GM12878 (cell line): ENCODE measurements at regions not wholly inside any gene's neighbourhood (a gene's known extent, or its start where the extent isn't known, plus 50 kb on each side); places are given as distances from the start of the nearest gene placed in this dataset.
A peak's percentile ranks its signal among the peaks of the same experiment; 100 is the strongest.

Experiments used
- ATAC-seq: fragments of 200-7000 bp; cut with Tn5 transposase; 3 replicates; pipeline ENCODE4 v1.9.1; 2020; ENCODE audit warnings: mild to moderate bottlenecking, moderate library complexity
- BruUV-seq: library from RNA; stranded (reverse); fragments of 400-500 nt; replicated peaks from 2 replicates; lab custom pipeline; 2021; lab: Mats Ljungman, UMichigan
- CTCF ChIA-PET: fragments of 300-600 bp; sonication (Branson Sonifier 250); formaldehyde crosslinking; extraction: SDS; loops from one replicate; lab custom pipeline; 2021; ENCODE audit warnings: inconsistent platforms; lab: Yijun Ruan, JAX
- POLR2A ChIA-PET: fragments of 350-600 bp; formaldehyde crosslinking; extraction: SDS; loops from one replicate; lab custom pipeline; 2021; ENCODE audit warnings: inconsistent platforms; lab: Charles Lee
- RAD21 ChIA-PET: fragments of 300-600 bp; sonication (Branson Sonifier 250); formaldehyde crosslinking; loops from one replicate; lab custom pipeline; 2023; ENCODE audit warnings: antibody characterized with exemption; ENCODE audit not compliant: unreplicated experiment; lab: Charles Lee
- SMC1A ChIA-PET: fragments of 300-600 bp; sonication (Branson Sonifier 250); formaldehyde crosslinking; loops from one replicate; lab custom pipeline; 2023; ENCODE audit not compliant: unreplicated experiment, uncharacterized antibody; lab: Charles Lee
- DNase-seq: peaks from one replicate; pipeline ENCODE4 v3.0.0-alpha.2; 2011; ENCODE audit warnings: low read depth, low spot score
- FAIRE-seq: peaks from 3 replicates; lab custom pipeline; 2011; peaks lifted over from hg19 to GRCh38; lab: Jason Lieb, UNC
- H2AFZ ChIP-seq: 2 replicates; pipeline ENCODE4 v1.6.0; 2011; ENCODE audit warnings: low read depth, low read length, control low read depth; ENCODE audit not compliant: control insufficient read depth
- H3K27ac ChIP-seq: 2 replicates; pipeline ENCODE4 v1.5.1; 2011; ENCODE audit warnings: control low read depth; ENCODE audit not compliant: control insufficient read depth, insufficient read depth
- H3K27me3 ChIP-seq, 2 experiments: replicated peaks in 1 of 2; 2 replicates each; pipeline versions ENCODE4 v1.6.0 to v1.6.1; 2011; ENCODE audit warnings: low read length in 1 of 2; ENCODE audit not compliant: control insufficient read depth in 2 of 2, insufficient read depth in 2 of 2
- H3K36me3 ChIP-seq, 2 experiments: 2 replicates each; pipeline ENCODE4 v1.5.1; 2011; ENCODE audit warnings: low read length in 1 of 2; ENCODE audit not compliant: control insufficient read depth in 2 of 2, insufficient read depth in 2 of 2
- H3K4me1 ChIP-seq: 2 replicates; pipeline ENCODE4 v1.6.1; 2011; ENCODE audit warnings: mild to moderate bottlenecking, low read length, moderate library complexity, mixed read lengths; ENCODE audit not compliant: control insufficient read depth, insufficient read depth
- H3K4me2 ChIP-seq: 2 replicates; pipeline ENCODE4 v1.6.0; 2011; ENCODE audit warnings: control low read depth; ENCODE audit not compliant: control insufficient read depth, insufficient read depth
- H3K4me3 ChIP-seq: fragments of 200-600 bp; sonication (generic); 2 replicates; pipeline ENCODE4 v1.5.1; 2016
- H3K79me2 ChIP-seq: 2 replicates; pipeline ENCODE4 v1.6.0; 2011; ENCODE audit warnings: low read length; ENCODE audit not compliant: control insufficient read depth, insufficient read depth
- H3K9ac ChIP-seq: 2 replicates; pipeline ENCODE4 v1.8.0; 2011; ENCODE audit warnings: low read length, control low read depth, mixed read lengths; ENCODE audit not compliant: control insufficient read depth, insufficient read depth
- H3K9me3 ChIP-seq: replicated peaks from 3 replicates; pipeline ENCODE4 v1.5.1; 2011; ENCODE audit warnings: mild to moderate bottlenecking, low read length; ENCODE audit not compliant: control insufficient read depth, insufficient read depth
- H4K20me1 ChIP-seq: 2 replicates; pipeline ENCODE4 v1.6.0; 2011; ENCODE audit not compliant: control insufficient read depth, insufficient read depth
- ATF3 ChIP-seq: IDR thresholded peaks from 2 replicates; pipeline ENCODE4 v1.6.1; 2011; ENCODE audit warnings: low read depth, mild to moderate bottlenecking, low read length, moderate library complexity, borderline replicate concordance; ENCODE audit errors: extremely low read depth
- BRCA1 ChIP-seq: IDR thresholded peaks from 2 replicates; pipeline ENCODE4 v1.6.1; 2011; ENCODE audit warnings: low read depth, low read length, improper control_type of control experiment
- EED ChIP-seq: sonication (generic); IDR thresholded peaks from 2 replicates; pipeline ENCODE4 v1.6.1; 2016; ENCODE audit warnings: antibody characterized with exemption, low read depth
- ESRRA ChIP-seq: IDR thresholded peaks from 2 replicates; pipeline ENCODE4 v1.6.1; 2012; ENCODE audit warnings: mild to moderate bottlenecking, low read length, improper control_type of control experiment
- FOXM1 ChIP-seq: IDR thresholded peaks from 2 replicates; pipeline ENCODE4 v1.6.1; 2012; ENCODE audit warnings: low read depth, mild to moderate bottlenecking, inconsistent platforms, low read length, moderate library complexity
- IKZF2 ChIP-seq, 2 experiments: fragments of 450-650 bp; IDR thresholded peaks; 2 replicates each; pipeline ENCODE4 v1.6.1; 2017; ENCODE audit warnings: mild to moderate bottlenecking in 2 of 2, moderate library complexity in 2 of 2
- KAT2A ChIP-seq: conservative IDR thresholded peaks from 2 replicates; pipeline ENCODE4 v1.6.1; 2011; ENCODE audit warnings: low read depth, low read length; ENCODE audit not compliant: control insufficient read depth
- KDM1A ChIP-seq: fragments of 200-600 bp; sonication (generic); IDR thresholded peaks from 2 replicates; pipeline ENCODE4 v1.6.1; 2016; ENCODE audit warnings: borderline replicate concordance
- MTA2 ChIP-seq: fragments of 450-650 bp; IDR thresholded peaks from 2 replicates; pipeline ENCODE4 v1.6.1; 2016; ENCODE audit warnings: low read depth, mild to moderate bottlenecking, moderate library complexity
- NFYB ChIP-seq: IDR thresholded peaks from 2 replicates; pipeline ENCODE4 v1.6.1; 2011; ENCODE audit warnings: low read depth, mild to moderate bottlenecking, low read length, improper control_type of control experiment, moderate library complexity; ENCODE audit not compliant: insufficient read depth
- PML ChIP-seq: IDR thresholded peaks from 2 replicates; pipeline ENCODE4 v1.6.1; 2012; ENCODE audit warnings: low read length, inconsistent platforms
- SIX5 ChIP-seq: IDR thresholded peaks from 2 replicates; pipeline ENCODE4 v1.6.1; 2011; ENCODE audit warnings: mild to moderate bottlenecking, low read depth, low read length, moderate library complexity; ENCODE audit not compliant: severe bottlenecking
- SREBF1 ChIP-seq: IDR thresholded peaks from 2 replicates; pipeline ENCODE4 v1.6.1; 2012; ENCODE audit warnings: mild to moderate bottlenecking, low read length
- TCF12 ChIP-seq: IDR thresholded peaks from 2 replicates; pipeline ENCODE4 v1.6.1; 2011; ENCODE audit warnings: low read depth, mild to moderate bottlenecking, low read length
- WRNIP1 ChIP-seq: IDR thresholded peaks from 2 replicates; pipeline ENCODE4 v1.6.1; 2011; ENCODE audit warnings: low read depth, low read length, improper control_type of control experiment, borderline replicate concordance
- ZNF384 ChIP-seq: IDR thresholded peaks from 2 replicates; pipeline ENCODE4 v1.6.1; 2012; ENCODE audit warnings: low read depth, mild to moderate bottlenecking, low read length, improper control_type of control experiment, borderline replicate concordance
- ZSCAN29 ChIP-seq: fragments of 450-650 bp; IDR thresholded peaks from 2 replicates; pipeline ENCODE4 v1.6.1; 2017; ENCODE audit warnings: mild to moderate bottlenecking, moderate library complexity
- ZZZ3 ChIP-seq: IDR thresholded peaks from 2 replicates; pipeline ENCODE4 v1.6.1; 2011; ENCODE audit warnings: low read depth; ENCODE audit not compliant: control insufficient read depth, insufficient read length
- WGBS: methylation state at CpG from one replicate; pipeline ENCODE4 v1.1.6; 2016; ENCODE audit warnings: low lambda C conversion rate; ENCODE audit not compliant: insufficient replicate concordance, insufficient coverage; ENCODE audit errors: missing lambda C conversion rate; 5-methylcytosine and 5-hydroxymethylcytosine counted together
- in situ Hi-C: fragments of 300-500 bp; cut with MboI; formaldehyde crosslinking; loops from 9 replicates; pipeline ENCODE4 v1.14.3; 2018; ENCODE audit warnings: mixed read lengths
- intact Hi-C: fragments of 100-400 bp; cut with micrococcal nuclease; formaldehyde crosslinking; loops from one replicate; pipeline ENCODE4 v1.14.2; 2022; ENCODE audit not compliant: unreplicated experiment
- TF ChIP-seq, protein P1 (sequence below): fragments of 450-650 bp; formaldehyde crosslinking; IDR thresholded peaks from 2 replicates; pipeline ENCODE4 v1.4.0; 2022; ENCODE audit warnings: mild to moderate bottlenecking, moderate library complexity
- TF ChIP-seq, protein P2 (sequence below): fragments of 450-650 bp; IDR thresholded peaks from 2 replicates; pipeline ENCODE4 v1.6.1; 2017; ENCODE audit warnings: borderline replicate concordance

GRCh38 chr4:115850799-115851509 is 737.5 kb upstream of the NDST4 start:
- peak; percentile 85 for ATAC-seq
- intact Hi-C loops (loop anchor here (2.0 to 5.0 kb wide), 3 partner anchors 70 to 314 kb away; no protein-coding TSS in a partner anchor), in situ Hi-C loops (loop anchor here (10.0 kb wide), 1 partner anchor 756 kb away; no protein-coding TSS in a partner anchor)
- BruUV-seq: no TSS peak
- Histone ChIP-seq H4K20me1 (no peaks in the 10 kb centered on the region), H3K36me3 (no peaks in the 10 kb centered on the region), H3K4me3 (no peak overlapping the region), H2AFZ (peak overlapping the region; percentile 59), H3K27ac (peak overlapping the region; percentile 24; the same call in 1 of the 2 replicates), H3K79me2 (no peaks in the 10 kb centered on the region), H3K27me3 (no peaks in the 10 kb centered on the region), H3K9ac (no peak overlapping the region), H3K4me2 (peak overlapping the region; percentile 27; the same call in 1 of the 2 replicates), H3K4me1 (peaks cover 9% of the 10 kb centered on the region), H3K9me3 (no peaks in the 10 kb centered on the region; the same call in 2 of the 3 replicates)
- SMC1A ChIA-PET: interaction anchor here (0.7 to 4.7 kb wide), 8 partner anchors 9 to 762 kb away, joined by 3 to 52 read pairs (median 8); no protein-coding TSS in a partner anchor
- no peak for FAIRE-seq
- CTCF ChIA-PET: interaction anchor here (0.8 to 6.2 kb wide), 16 partner anchors 9 to 1045 kb away, joined by 3 to 80 read pairs (median 8); no protein-coding TSS in a partner anchor
- 2% methylated on average over 5 of the region's 5 CpGs for WGBS
- RAD21 ChIA-PET: interaction anchor here (1.0 to 3.9 kb wide), 5 partner anchors 58 to 617 kb away, joined by 3 to 69 read pairs (median 8); no protein-coding TSS in a partner anchor
- DNase-seq: peak; percentile 43
- POLR2A ChIA-PET: interaction anchor here (0.5 kb wide), 1 partner anchor 610 kb away, joined by 7 read pairs; no protein-coding TSS in a partner anchor
- TF ChIP-seq ATF3: no peak
- TF ChIP-seq ZZZ3: no peak
- no peak for TF ChIP-seq ZNF384
- no peak for TF ChIP-seq NFYB
- peak; percentile 66; the same call in 1 of the 2 replicates for TF ChIP-seq TCF12
- TF ChIP-seq, protein P1, sequence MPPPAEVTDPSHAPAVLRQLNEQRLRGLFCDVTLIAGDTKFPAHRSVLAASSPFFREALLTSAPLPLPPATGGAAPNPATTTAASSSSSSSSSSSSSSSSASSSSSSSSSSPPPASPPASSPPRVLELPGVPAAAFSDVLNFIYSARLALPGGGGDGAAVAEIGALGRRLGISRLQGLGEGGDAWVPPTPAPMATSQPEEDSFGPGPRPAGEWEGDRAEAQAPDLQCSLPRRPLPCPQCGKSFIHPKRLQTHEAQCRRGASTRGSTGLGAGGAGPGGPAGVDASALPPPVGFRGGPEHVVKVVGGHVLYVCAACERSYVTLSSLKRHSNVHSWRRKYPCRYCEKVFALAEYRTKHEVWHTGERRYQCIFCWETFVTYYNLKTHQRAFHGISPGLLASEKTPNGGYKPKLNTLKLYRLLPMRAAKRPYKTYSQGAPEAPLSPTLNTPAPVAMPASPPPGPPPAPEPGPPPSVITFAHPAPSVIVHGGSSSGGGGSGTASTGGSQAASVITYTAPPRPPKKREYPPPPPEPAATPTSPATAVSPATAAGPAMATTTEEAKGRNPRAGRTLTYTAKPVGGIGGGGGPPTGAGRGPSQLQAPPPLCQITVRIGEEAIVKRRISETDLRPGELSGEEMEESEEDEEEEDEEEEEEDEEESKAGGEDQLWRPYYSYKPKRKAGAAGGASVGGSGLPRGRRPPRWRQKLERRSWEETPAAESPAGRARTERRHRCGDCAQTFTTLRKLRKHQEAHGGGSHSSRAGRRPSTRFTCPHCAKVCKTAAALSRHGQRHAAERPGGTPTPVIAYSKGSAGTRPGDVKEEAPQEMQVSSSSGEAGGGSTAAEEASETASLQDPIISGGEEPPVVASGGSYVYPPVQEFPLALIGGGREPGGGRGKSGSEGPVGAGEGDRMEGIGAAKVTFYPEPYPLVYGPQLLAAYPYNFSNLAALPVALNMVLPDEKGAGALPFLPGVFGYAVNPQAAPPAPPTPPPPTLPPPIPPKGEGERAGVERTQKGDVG: no peak
- peak; percentile 28; the same call in 1 of the 2 replicates for TF ChIP-seq MTA2
- TF ChIP-seq, protein P2, sequence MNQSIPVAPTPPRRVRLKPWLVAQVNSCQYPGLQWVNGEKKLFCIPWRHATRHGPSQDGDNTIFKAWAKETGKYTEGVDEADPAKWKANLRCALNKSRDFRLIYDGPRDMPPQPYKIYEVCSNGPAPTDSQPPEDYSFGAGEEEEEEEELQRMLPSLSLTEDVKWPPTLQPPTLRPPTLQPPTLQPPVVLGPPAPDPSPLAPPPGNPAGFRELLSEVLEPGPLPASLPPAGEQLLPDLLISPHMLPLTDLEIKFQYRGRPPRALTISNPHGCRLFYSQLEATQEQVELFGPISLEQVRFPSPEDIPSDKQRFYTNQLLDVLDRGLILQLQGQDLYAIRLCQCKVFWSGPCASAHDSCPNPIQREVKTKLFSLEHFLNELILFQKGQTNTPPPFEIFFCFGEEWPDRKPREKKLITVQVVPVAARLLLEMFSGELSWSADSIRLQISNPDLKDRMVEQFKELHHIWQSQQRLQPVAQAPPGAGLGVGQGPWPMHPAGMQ: no peak
- TF ChIP-seq EED: peak; percentile 74
- no peak for TF ChIP-seq KAT2A
- TF ChIP-seq ESRRA: no peak
- no peak for TF ChIP-seq SREBF1
- no peak for TF ChIP-seq FOXM1
- TF ChIP-seq SIX5: no peak
- TF ChIP-seq KDM1A: no peak
- no peak for TF ChIP-seq WRNIP1
- no peak for TF ChIP-seq PML
- no peak for TF ChIP-seq ZSCAN29
- TF ChIP-seq IKZF2 (IDR thresholded peaks at IDR 0.05): peak; percentile 55 to 66; a peak in 3 of 4 replicates
- TF ChIP-seq BRCA1: no peak
